ENCODE measurements at regions not wholly inside any gene's neighbourhood (a gene's known extent, or its start where the extent isn't known, plus 50 kb on each side); places are given as distances from the start of the nearest gene placed in this dataset.

GRCh38 chr9:3732077-3733038, 206.6 kb upstream of the RFX3 start:
- intact Hi-C loops (cut with micrococcal nuclease; ENCODE audit: unreplicated experiment), result loop anchor here (1.0 to 2.0 kb wide), 3 partner anchors 385 to 634 kb away; no protein-coding TSS in a partner anchor
- SMC1A ChIA-PET (ENCODE audit: uncharacterized antibody, unreplicated experiment), result interaction anchor here (0.6 to 3.5 kb wide), 13 partner anchors 11 to 606 kb away, joined by 3 to 20 read pairs (median 3); no protein-coding TSS in a partner anchor
- TF ChIP-seq YBX1 (IDR thresholded peaks at IDR 0.05) (no peak), NFXL1 (IDR thresholded peaks at IDR 0.05; ENCODE audit: borderline replicate concordance) (no peak), IKZF2 (IDR thresholded peaks at IDR 0.05) (peak in 1 of 2 experiments; percentile 34; a peak in 1 of 4 replicates), BRCA1 (IDR thresholded peaks at IDR 0.05; ENCODE audit: low read depth, low read length) (no peak), ZNF274 (IDR thresholded peaks at IDR 0.05; ENCODE audit: insufficient read depth, insufficient read length) (no peak), CREM (IDR thresholded peaks at IDR 0.05; ENCODE audit: low read depth) (no peak), NBN (IDR thresholded peaks at IDR 0.05) (0 out of 2 replicates have a peak, but pooled peaks have one; percentile 24), NFYB (IDR thresholded peaks at IDR 0.05; ENCODE audit: insufficient read depth, low read depth, low read length) (no peak), CTCF (IDR thresholded peaks at IDR 0.05 in 2 of 3, conservative IDR thresholded peaks at IDR 0.05 in 1 of 3; ENCODE audit: control insufficient read depth in 2 of 3, extremely low read depth in 1 of 3, insufficient read depth in 1 of 3, low read depth in 3 of 3, low read length in 3 of 3) (peak; percentile 60 to 83 (median 65)), WRNIP1 (IDR thresholded peaks at IDR 0.05; ENCODE audit: borderline replicate concordance, low read depth, low read length) (no peak), POLR2AphosphoS5 (IDR thresholded peaks at IDR 0.05; ENCODE audit: low read length) (no peak), ATF2 (IDR thresholded peaks at IDR 0.05; ENCODE audit: low read length) (no peak), RAD21 (IDR thresholded peaks at IDR 0.05; ENCODE audit: insufficient read depth, low read depth, low read length) (peak; percentile 83), RB1 (IDR thresholded peaks at IDR 0.05; ENCODE audit: borderline replicate concordance) (0 out of 2 replicates have a peak, but pooled peaks have one; percentile 61), SMARCA5 (IDR thresholded peaks at IDR 0.05) (peak; percentile 56; the same call in 1 of the 2 replicates), SMC3 (IDR thresholded peaks at IDR 0.05; ENCODE audit: borderline replicate concordance, low read length) (peak; percentile 87), ELK1 (IDR thresholded peaks at IDR 0.05; ENCODE audit: low read depth, low read length) (no peak), MAX (IDR thresholded peaks at IDR 0.05; ENCODE audit: low read depth, low read length) (no peak), YY1 (IDR thresholded peaks at IDR 0.05; ENCODE audit: low read depth, low read length) (0 out of 2 replicates have a peak, but pooled peaks have one; percentile 30)

More at GRCh38 chr9:3732077-3733038, 206.6 kb upstream of the RFX3 start:
- H3K27ac ChIP-seq (ENCODE audit: control insufficient read depth, insufficient read depth), result no peak overlapping the region
- RAD21 ChIA-PET (ENCODE audit: unreplicated experiment), result interaction anchor here (0.6 to 2.4 kb wide), 10 partner anchors 205 to 634 kb away, joined by 3 to 8 read pairs (median 4); no protein-coding TSS in a partner anchor
- no peaks in the 10 kb centered on the region for H3K79me2 ChIP-seq (ENCODE audit: control insufficient read depth, insufficient read depth, low read length)
- H2AFZ ChIP-seq (ENCODE audit: control insufficient read depth, low read depth, low read length), result peak overlapping the region; percentile 78
- no peaks in the 10 kb centered on the region for H3K36me3 ChIP-seq (ENCODE audit: control insufficient read depth in 2 of 2, insufficient read depth in 2 of 2, low read length in 1 of 2)
- ATAC-seq (peak; percentile 88), DNase-seq (ENCODE audit: low read depth, low spot score) (peak; percentile 64), FAIRE-seq (peak; percentile 70)
- in situ Hi-C loops (cut with MboI), result loop anchor here (5.0 to 10.0 kb wide), 3 partner anchors 258 to 602 kb away; no protein-coding TSS in a partner anchor
- no peaks in the 10 kb centered on the region for H4K20me1 ChIP-seq (ENCODE audit: control insufficient read depth, insufficient read depth)
- no peaks in the 10 kb centered on the region for H3K9me3 ChIP-seq (replicated peaks; ENCODE audit: control insufficient read depth, insufficient read depth, low read length)
- 39% methylated on average over 7 of the region's 7 CpGs for WGBS (ENCODE audit: insufficient coverage, insufficient replicate concordance, low lambda C conversion rate, missing lambda C conversion rate)
- CTCF ChIA-PET, result interaction anchor here (0.6 to 4.1 kb wide), 22 partner anchors 9 to 635 kb away, joined by 3 to 28 read pairs (median 4); no protein-coding TSS in a partner anchor
- H3K4me3 ChIP-seq, result no peak overlapping the region
- peaks cover 22% of the 10 kb centered on the region for H3K4me1 ChIP-seq (ENCODE audit: control insufficient read depth, insufficient read depth, low read length)
- H3K27me3 ChIP-seq (replicated peaks in 1 of 2; ENCODE audit: control insufficient read depth in 2 of 2, insufficient read depth in 2 of 2, low read length in 1 of 2), result no peaks in the 10 kb centered on the region
- no TSS peak for BruUV-seq (replicated peaks)
- H3K9ac ChIP-seq (ENCODE audit: control insufficient read depth, insufficient read depth, low read length), result no peak overlapping the region
- peak overlapping the region; percentile 51; the same call in 1 of the 2 replicates for H3K4me2 ChIP-seq (ENCODE audit: control insufficient read depth, insufficient read depth)
- POLR2A ChIA-PET, result interaction anchor here (0.6 kb wide), 1 partner anchor 187 kb away, joined by 7 read pairs; no protein-coding TSS in a partner anchor
